GM12878 (cell line): ENCODE measurements at regions not wholly inside any gene's neighbourhood (a gene's known extent, or its start where the extent isn't known, plus 50 kb on each side); places are given as distances from the start of the nearest gene placed in this dataset.

ENCODE experiments used
- ATAC-seq: fragments of 200-7000 bp; cut with Tn5 transposase; 3 replicates; pipeline ENCODE4 v1.9.1; 2020; ENCODE audit warnings: mild to moderate bottlenecking, moderate library complexity
- BruUV-seq: library from RNA; stranded (reverse); fragments of 400-500 nt; replicated peaks from 2 replicates; lab custom pipeline; 2021; lab: Mats Ljungman, UMichigan
- CTCF ChIA-PET: fragments of 300-600 bp; sonication (Branson Sonifier 250); formaldehyde crosslinking; extraction: SDS; loops from one replicate; lab custom pipeline; 2021; ENCODE audit warnings: inconsistent platforms; lab: Yijun Ruan, JAX
- POLR2A ChIA-PET: fragments of 350-600 bp; formaldehyde crosslinking; extraction: SDS; loops from one replicate; lab custom pipeline; 2021; ENCODE audit warnings: inconsistent platforms; lab: Charles Lee
- RAD21 ChIA-PET: fragments of 300-600 bp; sonication (Branson Sonifier 250); formaldehyde crosslinking; loops from one replicate; lab custom pipeline; 2023; ENCODE audit warnings: antibody characterized with exemption; ENCODE audit not compliant: unreplicated experiment; lab: Charles Lee
- SMC1A ChIA-PET: fragments of 300-600 bp; sonication (Branson Sonifier 250); formaldehyde crosslinking; loops from one replicate; lab custom pipeline; 2023; ENCODE audit not compliant: unreplicated experiment, uncharacterized antibody; lab: Charles Lee
- DNase-seq: peaks from one replicate; pipeline ENCODE4 v3.0.0-alpha.2; 2011; ENCODE audit warnings: low read depth, low spot score
- FAIRE-seq: peaks from 3 replicates; lab custom pipeline; 2011; peaks lifted over from hg19 to GRCh38; lab: Jason Lieb, UNC
- H2AFZ ChIP-seq: 2 replicates; pipeline ENCODE4 v1.6.0; 2011; ENCODE audit warnings: low read depth, low read length, control low read depth; ENCODE audit not compliant: control insufficient read depth
- H3K27ac ChIP-seq: 2 replicates; pipeline ENCODE4 v1.5.1; 2011; ENCODE audit warnings: control low read depth; ENCODE audit not compliant: control insufficient read depth, insufficient read depth
- H3K27me3 ChIP-seq, 2 experiments: replicated peaks in 1 of 2; 2 replicates each; pipeline versions ENCODE4 v1.6.0 to v1.6.1; 2011; ENCODE audit warnings: low read length in 1 of 2; ENCODE audit not compliant: control insufficient read depth in 2 of 2, insufficient read depth in 2 of 2
- H3K36me3 ChIP-seq, 2 experiments: 2 replicates each; pipeline ENCODE4 v1.5.1; 2011; ENCODE audit warnings: low read length in 1 of 2; ENCODE audit not compliant: control insufficient read depth in 2 of 2, insufficient read depth in 2 of 2
- H3K4me1 ChIP-seq: 2 replicates; pipeline ENCODE4 v1.6.1; 2011; ENCODE audit warnings: mild to moderate bottlenecking, low read length, moderate library complexity, mixed read lengths; ENCODE audit not compliant: control insufficient read depth, insufficient read depth
- H3K4me2 ChIP-seq: 2 replicates; pipeline ENCODE4 v1.6.0; 2011; ENCODE audit warnings: control low read depth; ENCODE audit not compliant: control insufficient read depth, insufficient read depth
- H3K4me3 ChIP-seq: fragments of 200-600 bp; sonication (generic); 2 replicates; pipeline ENCODE4 v1.5.1; 2016
- H3K79me2 ChIP-seq: 2 replicates; pipeline ENCODE4 v1.6.0; 2011; ENCODE audit warnings: low read length; ENCODE audit not compliant: control insufficient read depth, insufficient read depth
- H3K9ac ChIP-seq: 2 replicates; pipeline ENCODE4 v1.8.0; 2011; ENCODE audit warnings: low read length, control low read depth, mixed read lengths; ENCODE audit not compliant: control insufficient read depth, insufficient read depth
- H3K9me3 ChIP-seq: replicated peaks from 3 replicates; pipeline ENCODE4 v1.5.1; 2011; ENCODE audit warnings: mild to moderate bottlenecking, low read length; ENCODE audit not compliant: control insufficient read depth, insufficient read depth
- H4K20me1 ChIP-seq: 2 replicates; pipeline ENCODE4 v1.6.0; 2011; ENCODE audit not compliant: control insufficient read depth, insufficient read depth
- ATF2 ChIP-seq: IDR thresholded peaks from 2 replicates; pipeline ENCODE4 v1.6.1; 2012; ENCODE audit warnings: low read length, inconsistent platforms
- CEBPB ChIP-seq, 2 experiments: fragments of 150-350 bp in 1 of 2; IDR thresholded peaks; 2 replicates each; pipeline ENCODE4 v1.6.1; 2012 to 2014; ENCODE audit warnings: low read depth in 2 of 2, low read length in 2 of 2, borderline replicate concordance in 1 of 2, inconsistent platforms in 1 of 2
- CHD1 ChIP-seq: IDR thresholded peaks from 2 replicates; pipeline ENCODE4 v1.6.1; 2012; ENCODE audit warnings: low read depth, low read length, improper control_type of control experiment
- CREM ChIP-seq: IDR thresholded peaks from 2 replicates; pipeline ENCODE4 v1.6.1; 2014; ENCODE audit warnings: antibody characterized with exemption, low read depth
- HDAC6 ChIP-seq: fragments of 200-600 bp; sonication (generic); IDR thresholded peaks from one replicate; pipeline ENCODE4 v1.8.0; 2017; ENCODE audit warnings: antibody characterized with exemption; ENCODE audit not compliant: unreplicated experiment
- NFIC ChIP-seq: IDR thresholded peaks from 2 replicates; pipeline ENCODE4 v1.6.1; 2012; ENCODE audit warnings: low read depth, mild to moderate bottlenecking, inconsistent platforms, low read length, moderate library complexity
- NKRF ChIP-seq: fragments of 450-650 bp; conservative IDR thresholded peaks from 2 replicates; pipeline ENCODE4 v1.6.1; 2017; ENCODE audit warnings: mild to moderate bottlenecking, moderate library complexity
- PKNOX1 ChIP-seq: fragments of 450-650 bp; IDR thresholded peaks from 2 replicates; pipeline ENCODE4 v1.6.1; 2016; ENCODE audit warnings: mild to moderate bottlenecking
- RCOR1 ChIP-seq: conservative IDR thresholded peaks from 2 replicates; pipeline ENCODE4 v1.6.1; 2012; ENCODE audit warnings: low read depth, low read length, improper control_type of control experiment
- SIX5 ChIP-seq: IDR thresholded peaks from 2 replicates; pipeline ENCODE4 v1.6.1; 2011; ENCODE audit warnings: mild to moderate bottlenecking, low read depth, low read length, moderate library complexity; ENCODE audit not compliant: severe bottlenecking
- TAF1 ChIP-seq: IDR thresholded peaks from 2 replicates; pipeline ENCODE4 v1.6.1; 2011; ENCODE audit warnings: mild to moderate bottlenecking, low read depth, low read length, borderline replicate concordance
- YY1 ChIP-seq: IDR thresholded peaks from 2 replicates; pipeline ENCODE4 v1.6.1; 2011; ENCODE audit warnings: low read depth, mild to moderate bottlenecking, low read length
- ZBTB11 ChIP-seq: fragments of 450-650 bp; formaldehyde crosslinking; IDR thresholded peaks from 2 replicates; pipeline ENCODE4 v1.5.0; 2022; ENCODE audit warnings: mild to moderate bottlenecking, missing genetic modification characterization
- ZSCAN29 ChIP-seq: fragments of 450-650 bp; IDR thresholded peaks from 2 replicates; pipeline ENCODE4 v1.6.1; 2017; ENCODE audit warnings: mild to moderate bottlenecking, moderate library complexity
- WGBS: methylation state at CpG from one replicate; pipeline ENCODE4 v1.1.6; 2016; ENCODE audit warnings: low lambda C conversion rate; ENCODE audit not compliant: insufficient replicate concordance, insufficient coverage; ENCODE audit errors: missing lambda C conversion rate; 5-methylcytosine and 5-hydroxymethylcytosine counted together
- in situ Hi-C: fragments of 300-500 bp; cut with MboI; formaldehyde crosslinking; loops from 9 replicates; pipeline ENCODE4 v1.14.3; 2018; ENCODE audit warnings: mixed read lengths
- intact Hi-C: fragments of 100-400 bp; cut with micrococcal nuclease; formaldehyde crosslinking; loops from one replicate; pipeline ENCODE4 v1.14.2; 2022; ENCODE audit not compliant: unreplicated experiment

- TF ChIP-seq NKRF (no peak), CREM (peak; percentile 53; the same call in 1 of the 2 replicates), NFIC (peak; percentile 76; the same call in 1 of the 2 replicates), ATF2 (peak; percentile 45; the same call in 1 of the 2 replicates)
Observed at GRCh38 chr3:6807967-6808588, 52.8 kb upstream of the GRM7 start (continued).

- FAIRE-seq (no peak), ATAC-seq (peak; percentile 59), DNase-seq (no peak)
- SMC1A ChIA-PET, result interaction anchor here (0.5 kb wide), 1 partner anchor 1050 kb away, joined by 3 read pairs; no protein-coding TSS in a partner anchor
- Histone ChIP-seq H3K27me3 (no peaks in the 10 kb centered on the region), H3K4me2 (peak overlapping the region; percentile 12; the same call in 1 of the 2 replicates), H2AFZ (no peak overlapping the region), H3K9me3 (no peaks in the 10 kb centered on the region), H4K20me1 (no peaks in the 10 kb centered on the region), H3K79me2 (no peaks in the 10 kb centered on the region), H3K27ac (no peak overlapping the region), H3K9ac (no peak overlapping the region), H3K4me1 (no peaks in the 10 kb centered on the region; the same call in 1 of the 2 replicates), H3K36me3 (no peaks in the 10 kb centered on the region), H3K4me3 (no peak overlapping the region)
- POLR2A ChIA-PET, result no interaction called here
- 0% methylated on average over 2 of the region's 2 CpGs for WGBS
- no TSS peak for BruUV-seq
- in situ Hi-C loops, result no loop called here
- RAD21 ChIA-PET, result interaction anchor here (1.3 kb wide), 1 partner anchor 12 kb away, joined by 3 read pairs; no protein-coding TSS in a partner anchor
- intact Hi-C loops, result no loop called here
- CTCF ChIA-PET, result no interaction called here
- no peak for TF ChIP-seq CHD1
- TF ChIP-seq PKNOX1, result no peak
- TF ChIP-seq TAF1, result no peak
- TF ChIP-seq ZSCAN29, result no peak
- no peak for TF ChIP-seq RCOR1
- TF ChIP-seq CEBPB (IDR thresholded peaks at IDR 0.05; ENCODE audit: borderline replicate concordance in 1 of 2, low read depth in 2 of 2, low read length in 2 of 2), result no peak
- TF ChIP-seq HDAC6, result no peak
- TF ChIP-seq ZBTB11 (CRISPR knock-in tag), result no peak
- no peak for TF ChIP-seq SIX5
- TF ChIP-seq YY1, result no peak
Observed at GRCh38 chr3:6809349-6809748, 51.6 kb upstream of the GRM7 start.
